ENCODE measurements at regions not wholly inside any gene's neighbourhood (a gene's known extent, or its start where the extent isn't known, plus 50 kb on each side); places are given as distances from the start of the nearest gene placed in this dataset.

GRCh38 chr6:130670142-130670541 lies 157.1 kb upstream of the SMLR1 start:
- ChIA-PET CTCF (no interaction called here), POLR2A (no interaction called here)
- no peaks in the 10 kb centered on the region for H3K9me3 Mint-ChIP-seq (ENCODE audit: insufficient read depth)
- 96% methylated on average over 6 of the region's 6 CpGs for WGBS (ENCODE audit: insufficient coverage)
- Histone ChIP-seq H4K20me1 (ENCODE audit: control insufficient read depth, insufficient read depth, low read length, poor library complexity, severe bottlenecking) (no peaks in the 10 kb centered on the region), H3K4me3 (ENCODE audit: control extremely low read depth in 1 of 5, extremely low read depth in 1 of 5, insufficient read depth in 1 of 5, low read depth in 2 of 5, low read length in 4 of 5) (no peak overlapping the region), H2AFZ (ENCODE audit: insufficient read depth, low read depth, low read length, poor library complexity, severe bottlenecking) (no peak overlapping the region), H3K36me3 (replicated peaks in 1 of 2; ENCODE audit: control extremely low read depth in 1 of 2, control insufficient read depth in 1 of 2, extremely low read depth in 1 of 2, insufficient read depth in 2 of 2, low read length in 1 of 2) (no peaks in the 10 kb centered on the region), H3K9me3 (ENCODE audit: control extremely low read depth in 1 of 3, control insufficient read depth in 2 of 3, insufficient read depth in 1 of 3, low read length in 2 of 3) (no peaks in the 10 kb centered on the region), H3K79me2 (ENCODE audit: control insufficient read depth, insufficient read depth, low read length) (no peaks in the 10 kb centered on the region), H3K27me3 (replicated peaks in 1 of 4; ENCODE audit: control extremely low read depth in 1 of 4, control insufficient read depth in 3 of 4, insufficient read depth in 4 of 4, low read length in 3 of 4) (no peaks in the 10 kb centered on the region), H3K27ac (ENCODE audit: low read length in 2 of 2) (no peak overlapping the region), H3K9ac (ENCODE audit: low read length) (no peak overlapping the region), H3K4me2 (replicated peaks; ENCODE audit: low read depth, low read length, poor library complexity, severe bottlenecking) (no peak overlapping the region), H3K4me1 (ENCODE audit: control insufficient read depth in 2 of 2, insufficient read depth in 2 of 2, low read length in 2 of 2) (no peaks in the 10 kb centered on the region)
- no peaks in the 10 kb centered on the region for H3K4me1 Mint-ChIP-seq
- no peak for ATAC-seq (ENCODE audit: low read depth)
- no peak for DNase-seq
- no peaks in the 10 kb centered on the region for H3K27me3 Mint-ChIP-seq
- H3K27ac Mint-ChIP-seq, result no peak overlapping the region
- no peak overlapping the region for H3K4me3 Mint-ChIP-seq
- TF ChIP-seq CTCF (IDR thresholded peaks at IDR 0.05), result no peak
- TF ChIP-seq EZH2 (IDR thresholded peaks at IDR 0.05; ENCODE audit: borderline replicate concordance, insufficient read depth, low read depth, low read length, poor library complexity, severe bottlenecking), result no peak
- intact Hi-C loops (cut with micrococcal nuclease), result no loop called here

GRCh38 chr6:130671119-130671518 lies 156.1 kb upstream of the SMLR1 start:
- no peaks in the 10 kb centered on the region for H3K4me1 Mint-ChIP-seq
- intact Hi-C loops (cut with micrococcal nuclease), result no loop called here
- no peaks in the 10 kb centered on the region for H4K20me1 ChIP-seq (ENCODE audit: control insufficient read depth, insufficient read depth, low read length, poor library complexity, severe bottlenecking)
- no peaks in the 10 kb centered on the region for H3K27me3 ChIP-seq (replicated peaks in 1 of 4; ENCODE audit: control extremely low read depth in 1 of 4, control insufficient read depth in 3 of 4, insufficient read depth in 4 of 4, low read length in 3 of 4)
- no peaks in the 10 kb centered on the region for H3K79me2 ChIP-seq (ENCODE audit: control insufficient read depth, insufficient read depth, low read length)
- H3K4me3 ChIP-seq (ENCODE audit: control extremely low read depth in 1 of 5, extremely low read depth in 1 of 5, insufficient read depth in 1 of 5, low read depth in 2 of 5, low read length in 4 of 5), result no peak overlapping the region
- H3K27ac Mint-ChIP-seq, result no peak overlapping the region
- no peaks in the 10 kb centered on the region for H3K9me3 ChIP-seq (ENCODE audit: control extremely low read depth in 1 of 3, control insufficient read depth in 2 of 3, insufficient read depth in 1 of 3, low read length in 2 of 3)
- H3K27me3 Mint-ChIP-seq, result peaks cover under 1% of the 10 kb centered on the region
- DNase-seq (no peak), ATAC-seq (ENCODE audit: low read depth) (no peak)
- H3K4me3 Mint-ChIP-seq, result no peak overlapping the region
- ChIA-PET CTCF (interaction anchor here (0.8 kb wide), 1 partner anchor 27 kb away, joined by 3 read pairs; no protein-coding TSS in a partner anchor), POLR2A (no interaction called here)
- no CpG with 5 or more reads among the region's 2 CpGs for WGBS (ENCODE audit: insufficient coverage)
- TF ChIP-seq EZH2 (IDR thresholded peaks at IDR 0.05; ENCODE audit: borderline replicate concordance, insufficient read depth, low read depth, low read length, poor library complexity, severe bottlenecking) (no peak), CTCF (IDR thresholded peaks at IDR 0.05) (no peak)
- H3K9ac ChIP-seq (ENCODE audit: low read length), result no peak overlapping the region
- H3K4me1 ChIP-seq (ENCODE audit: control insufficient read depth in 2 of 2, insufficient read depth in 2 of 2, low read length in 2 of 2), result no peaks in the 10 kb centered on the region
- H3K9me3 Mint-ChIP-seq (ENCODE audit: insufficient read depth), result no peaks in the 10 kb centered on the region
- no peak overlapping the region for H3K4me2 ChIP-seq (replicated peaks; ENCODE audit: low read depth, low read length, poor library complexity, severe bottlenecking)
- H3K36me3 ChIP-seq (replicated peaks in 1 of 2; ENCODE audit: control extremely low read depth in 1 of 2, control insufficient read depth in 1 of 2, extremely low read depth in 1 of 2, insufficient read depth in 2 of 2, low read length in 1 of 2), result no peaks in the 10 kb centered on the region
- H3K27ac ChIP-seq (ENCODE audit: low read length in 2 of 2), result no peak overlapping the region
- H2AFZ ChIP-seq (ENCODE audit: insufficient read depth, low read depth, low read length, poor library complexity, severe bottlenecking), result no peak overlapping the region
